Psoas muscle (tissue), 7 donors: ENCODE measurements at regions not wholly inside any gene's neighbourhood (a gene's known extent, or its start where the extent isn't known, plus 50 kb on each side); places are given as distances from the start of the nearest gene placed in this dataset.

Experiments
- ATAC-seq, 4 donors: fragments of 200-7000 bp; cut with Tn5 transposase; one replicate each; pipeline ENCODE4 v1.9.1; 2020; ENCODE audit warnings: moderate library complexity in 3 of 4, mild to moderate bottlenecking in 2 of 4
- DNase-seq, 2 donors: peaks; one replicate each; pipeline ENCODE4 v3.0.0-alpha.2; 2020
- H3K27ac ChIP-seq: fragments of 200-600 bp; one replicate; pipeline ENCODE4 v1.8.0; 2022
- H3K27me3 ChIP-seq, 3 donors: fragments of 200-600 bp in 1 of 3; one replicate each; pipeline versions ENCODE4 v1.6.1 to v1.8.0; 2013 to 2022; ENCODE audit warnings: low read length in 2 of 3, mild to moderate bottlenecking in 2 of 3, moderate library complexity in 1 of 3; ENCODE audit not compliant: insufficient read depth in 3 of 3
- H3K36me3 ChIP-seq, 2 donors: fragments of 200-600 bp in 1 of 2; one replicate each; pipeline versions ENCODE4 v1.6.1 to v1.8.0; 2013 to 2022; ENCODE audit warnings: low read depth in 1 of 2, mild to moderate bottlenecking in 1 of 2, moderate library complexity in 1 of 2; ENCODE audit not compliant: insufficient read depth in 1 of 2
- H3K4me1 ChIP-seq: fragments of 200-600 bp; one replicate; pipeline ENCODE4 v1.8.0; 2022
- H3K4me3 ChIP-seq: fragments of 200-600 bp; one replicate; pipeline ENCODE4 v1.8.0; 2022; ENCODE audit warnings: mild to moderate bottlenecking
- H3K9me3 ChIP-seq: fragments of 200-600 bp; one replicate; pipeline ENCODE4 v1.8.0; 2022
- WGBS, 3 donors: extraction: QIAGEN DNeasy Blood & Tissue Kit; methylation state at CpG; one replicate each; pipeline versions ENCODE4 v1.1.6 to v1.1.7; 2013; 5-methylcytosine and 5-hydroxymethylcytosine counted together
- intact Hi-C, 2 donors: fragments of 100-400 bp; cut with DNase I; formaldehyde crosslinking; loops; one replicate each; pipeline versions ENCODE4 v1.11.0 to v1.14.2; 2022
- TF ChIP-seq, protein P1 (sequence below): fragments of 200-600 bp; IDR thresholded peaks from one replicate; pipeline ENCODE4 v1.8.0; 2022; ENCODE audit warnings: antibody characterized with exemption
- donor health status: healthy with polysubstance abuse.
- donor health status: DM: no; HTN: no; CAD: no; lungs with moderate emphysema.
- donor health status: Bipolar disorder and iron deficiency.
- donor health status: healthy.
- donor health status: DM: yes; HTN: yes; CAD: no.
- donor health status: DM: no; HTN: no; CAD: no.
- donor health status: DM: yes; HTN: yes; CAD: no.

DNA sequence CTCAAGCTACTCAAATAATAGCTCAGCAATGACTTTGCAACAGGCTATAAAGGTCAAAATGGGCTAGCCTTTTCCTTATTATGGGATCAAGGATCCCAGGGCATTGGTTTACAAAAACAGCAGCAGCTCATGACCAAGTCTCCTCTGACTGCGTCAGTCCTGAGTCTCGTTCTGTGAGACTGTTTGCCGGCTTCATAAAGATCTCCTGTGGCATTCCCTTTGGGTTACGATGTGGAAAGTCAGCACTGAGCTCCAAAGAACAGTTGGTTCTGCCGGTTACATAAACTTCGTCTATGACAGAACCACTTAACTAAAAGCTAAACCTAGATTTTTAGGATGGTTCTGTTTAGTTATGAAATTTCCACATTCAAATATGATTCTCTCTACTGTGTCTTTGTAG is 674.9 kb downstream of the ZEB2 start:
- no peak for DNase-seq
- ATAC-seq: no peak

DNA sequence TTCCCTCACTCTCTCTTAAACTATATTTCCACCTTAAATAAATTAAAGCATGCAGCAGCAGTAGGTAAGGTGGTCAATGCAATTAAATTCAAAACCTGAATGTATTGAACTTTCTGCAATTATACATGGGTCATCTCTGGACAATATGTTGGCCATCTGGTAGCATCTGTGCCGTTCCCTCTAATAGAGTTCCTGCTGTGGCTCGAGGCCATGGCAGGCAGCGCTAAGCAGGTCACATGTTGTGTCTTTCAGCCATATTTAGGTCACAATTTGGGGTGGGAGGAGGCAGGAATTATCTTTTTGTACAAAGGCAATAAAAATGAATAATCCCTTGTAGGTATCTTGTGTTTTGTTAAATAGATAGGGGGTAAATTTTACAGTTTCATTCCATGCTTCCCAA is 676.2 kb downstream of the ZEB2 start:
- Histone ChIP-seq H3K4me3 (no peak overlapping the region), H3K27me3 (peaks cover 0 to 2% (median 0%) of the 10 kb centered on the region in 3 donors), H3K36me3 (no peaks in the 10 kb centered on the region), H3K9me3 (no peaks in the 10 kb centered on the region), H3K4me1 (no peaks in the 10 kb centered on the region), H3K27ac (no peak overlapping the region)
- ATAC-seq (no peak), DNase-seq (no peak)
- TF ChIP-seq, protein P1, sequence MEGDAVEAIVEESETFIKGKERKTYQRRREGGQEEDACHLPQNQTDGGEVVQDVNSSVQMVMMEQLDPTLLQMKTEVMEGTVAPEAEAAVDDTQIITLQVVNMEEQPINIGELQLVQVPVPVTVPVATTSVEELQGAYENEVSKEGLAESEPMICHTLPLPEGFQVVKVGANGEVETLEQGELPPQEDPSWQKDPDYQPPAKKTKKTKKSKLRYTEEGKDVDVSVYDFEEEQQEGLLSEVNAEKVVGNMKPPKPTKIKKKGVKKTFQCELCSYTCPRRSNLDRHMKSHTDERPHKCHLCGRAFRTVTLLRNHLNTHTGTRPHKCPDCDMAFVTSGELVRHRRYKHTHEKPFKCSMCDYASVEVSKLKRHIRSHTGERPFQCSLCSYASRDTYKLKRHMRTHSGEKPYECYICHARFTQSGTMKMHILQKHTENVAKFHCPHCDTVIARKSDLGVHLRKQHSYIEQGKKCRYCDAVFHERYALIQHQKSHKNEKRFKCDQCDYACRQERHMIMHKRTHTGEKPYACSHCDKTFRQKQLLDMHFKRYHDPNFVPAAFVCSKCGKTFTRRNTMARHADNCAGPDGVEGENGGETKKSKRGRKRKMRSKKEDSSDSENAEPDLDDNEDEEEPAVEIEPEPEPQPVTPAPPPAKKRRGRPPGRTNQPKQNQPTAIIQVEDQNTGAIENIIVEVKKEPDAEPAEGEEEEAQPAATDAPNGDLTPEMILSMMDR: no peak
- WGBS, 3 donors: 82 to 88% (median 85%) methylated on average over 3 of the region's 3 CpGs
- intact Hi-C loops: no loop called here

More for the DNA sequence above, 674.9 kb downstream of the ZEB2 start:
- intact Hi-C loops: no loop called here
- Histone ChIP-seq H3K4me3 (no peak overlapping the region), H3K9me3 (no peaks in the 10 kb centered on the region), H3K27me3 (peaks cover 0 to 2% (median 0%) of the 10 kb centered on the region in 3 donors), H3K4me1 (no peaks in the 10 kb centered on the region), H3K36me3 (no peaks in the 10 kb centered on the region), H3K27ac (no peak overlapping the region)
- 74 to 91% (median 83%) methylated on average over 6 of the region's 6 CpGs for WGBS, 3 donors
- TF ChIP-seq, protein P1: no peak

DNA sequence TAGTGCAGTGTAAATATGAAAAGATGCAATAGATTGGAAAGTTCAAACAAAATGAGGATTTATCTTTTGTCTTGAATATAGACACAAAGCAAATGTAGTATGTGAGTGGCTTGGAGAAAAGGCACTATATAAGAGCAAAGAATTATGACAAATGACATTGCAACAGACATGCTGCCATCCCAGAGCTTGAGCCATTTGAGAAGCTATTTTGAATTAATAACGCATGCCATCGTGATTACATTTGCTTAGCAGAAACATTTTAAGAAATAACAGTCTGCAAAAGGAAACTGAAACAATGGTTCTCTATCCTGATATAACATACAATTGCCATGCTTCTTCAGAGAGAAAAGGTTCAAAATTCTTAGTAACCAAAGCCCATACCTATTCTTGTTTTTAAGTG is 677.1 kb downstream of the ZEB2 start:
- intact Hi-C loops: no loop called here
- Histone ChIP-seq H3K4me3 (no peak overlapping the region), H3K9me3 (no peaks in the 10 kb centered on the region), H3K36me3 (no peaks in the 10 kb centered on the region), H3K27ac (no peak overlapping the region), H3K4me1 (no peaks in the 10 kb centered on the region), H3K27me3 (peaks cover 0 to 2% (median 0%) of the 10 kb centered on the region in 3 donors)
- TF ChIP-seq, protein P1: no peak
- DNase-seq (no peak), ATAC-seq (no peak)
- 23 to 49% (median 31%) methylated on average over 2 of the region's 2 CpGs for WGBS, 3 donors

DNA sequence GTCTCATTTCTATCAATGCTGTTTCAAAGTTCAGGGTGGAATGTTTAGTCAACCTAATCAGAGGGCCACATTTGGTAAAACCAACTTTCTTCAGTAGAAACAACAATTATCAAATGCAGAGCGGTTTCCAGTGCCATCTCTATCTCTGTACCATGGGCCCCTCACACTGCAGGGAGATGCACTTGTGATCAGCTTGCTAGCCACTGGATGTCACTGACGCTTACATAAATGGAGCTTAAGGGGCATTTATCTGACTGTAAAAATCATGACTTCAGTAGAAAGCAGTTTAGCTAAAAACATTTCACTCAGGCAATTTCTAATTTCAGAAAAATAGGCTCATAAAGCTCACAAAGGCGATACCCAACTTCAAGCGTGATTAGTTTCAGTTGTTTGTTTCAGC is 678.0 kb downstream of the ZEB2 start:
- WGBS, 3 donors: 55 to 77% (median 55%) methylated on average over 4 of the region's 4 CpGs
- intact Hi-C loops: no loop called here

DNA sequence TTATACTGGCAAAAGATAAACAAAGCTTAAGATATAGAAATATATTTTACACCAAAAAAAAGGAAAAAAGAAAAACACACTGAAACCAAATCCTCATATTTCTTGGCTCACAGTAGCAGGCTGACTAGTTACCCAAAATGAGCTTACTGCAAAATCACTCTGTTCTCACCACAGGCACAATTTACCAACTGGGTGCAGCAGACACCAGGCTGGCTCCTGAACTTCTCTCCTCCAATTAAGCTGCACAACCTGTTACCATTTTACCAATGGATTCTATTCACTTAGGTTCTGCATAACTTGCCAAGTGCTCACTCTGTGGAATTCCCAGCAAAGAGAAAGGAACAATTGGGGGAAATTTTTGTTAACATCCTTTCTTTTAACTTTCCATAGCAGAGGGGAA is 679.3 kb downstream of the ZEB2 start:
- ATAC-seq: no peak
- intact Hi-C loops: no loop called here
- H3K4me3 ChIP-seq: no peak overlapping the region
- H3K36me3 ChIP-seq: no peaks in the 10 kb centered on the region
- no peaks in the 10 kb centered on the region for H3K4me1 ChIP-seq
- TF ChIP-seq, protein P1: no peak
- no peak overlapping the region for H3K27ac ChIP-seq
- DNase-seq: no peak
- H3K27me3 ChIP-seq: no peaks in the 10 kb centered on the region
- H3K9me3 ChIP-seq: no peaks in the 10 kb centered on the region

More for the DNA sequence above, 678.0 kb downstream of the ZEB2 start:
- DNase-seq: no peak
- Histone ChIP-seq H3K27ac (no peak overlapping the region), H3K4me3 (no peak overlapping the region), H3K36me3 (no peaks in the 10 kb centered on the region), H3K27me3 (peaks cover 0 to 2% (median 0%) of the 10 kb centered on the region in 3 donors), H3K9me3 (no peaks in the 10 kb centered on the region), H3K4me1 (no peaks in the 10 kb centered on the region)
- no peak for ATAC-seq
- TF ChIP-seq, protein P1: no peak
